ENCODE measurements at regions not wholly inside any gene's neighbourhood (a gene's known extent, or its start where the extent isn't known, plus 50 kb on each side); places are given as distances from the start of the nearest gene placed in this dataset.

DNA sequence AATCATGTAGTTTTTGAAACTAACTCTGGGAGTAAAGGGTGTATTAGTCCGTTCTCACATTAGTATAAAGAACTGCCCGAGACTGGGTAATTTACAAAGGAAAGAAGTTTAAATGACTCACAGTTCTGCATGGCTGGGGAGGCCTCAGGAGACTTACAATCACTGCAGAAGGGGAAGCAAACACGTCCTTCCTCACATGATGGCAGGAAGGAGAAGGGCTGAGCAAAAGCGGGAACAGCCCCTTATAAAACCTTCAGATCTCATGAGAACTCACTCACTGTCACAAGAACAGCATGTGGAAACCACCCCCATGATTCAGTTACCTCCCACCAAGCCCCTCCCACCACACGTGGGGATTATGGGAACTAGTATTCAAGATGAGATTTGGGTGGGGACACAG lies 256.5 kb upstream of the TNRC6C start:
- WGBS (ENCODE audit: insufficient coverage, low coverage, missing lambda C conversion rate) = 0% methylated on average over 4 of the region's 5 CpGs
- FAIRE-seq (no peak), ATAC-seq (no peak), DNase-seq (ENCODE audit: extremely low read depth in 1 of 4, low spot score in 3 of 4) (no peak)
- in situ Hi-C loops (cut with MboI) = no loop called here
- Histone ChIP-seq H3K79me2 (ENCODE audit: control insufficient read depth, insufficient read depth, low read length) (no peaks in the 10 kb centered on the region), H3K4me2 (ENCODE audit: insufficient read depth, low read length) (no peak overlapping the region), H3K9ac (ENCODE audit: insufficient read depth in 1 of 2, low read depth in 2 of 2, low read length in 2 of 2) (no peak overlapping the region), H3K4me3 (no peak overlapping the region), H4K20me1 (replicated peaks; ENCODE audit: control insufficient read depth, insufficient read depth, low read length) (0 out of 2 replicates have a peak, but pooled peaks cover 4% of the 10 kb centered on the region), H3K9me3 (replicated peaks; ENCODE audit: control insufficient read depth, insufficient read depth, low read depth, low read length) (peaks cover 2% of the 10 kb centered on the region; the same call in 1 of the 2 replicates), H3K9me1 (ENCODE audit: control insufficient read depth, insufficient read depth, low read length) (no peaks in the 10 kb centered on the region), H2AFZ (ENCODE audit: low read depth, low read length) (no peak overlapping the region), H3K4me1 (replicated peaks in 1 of 2; ENCODE audit: control insufficient read depth in 2 of 2, insufficient read depth in 2 of 2, low read length in 2 of 2) (no peaks in the 10 kb centered on the region), H3K27me3 (ENCODE audit: control insufficient read depth in 2 of 2, insufficient read depth in 2 of 2, low read length in 2 of 2) (peaks cover 19 to 45% of the 10 kb centered on the region in 2 experiments), H3K27ac (ENCODE audit: extremely low read depth, low read depth, low read length) (no peak overlapping the region), H3K36me3 (ENCODE audit: control insufficient read depth, insufficient read depth, low read length) (no peaks in the 10 kb centered on the region)
- TF ChIP-seq SIN3A (IDR thresholded peaks at IDR 0.05; ENCODE audit: borderline replicate concordance in 2 of 2, control insufficient read depth in 1 of 2, low read depth in 2 of 2, low read length in 2 of 2) = no peak
- no peak for TF ChIP-seq SMC3 (conservative IDR thresholded peaks at IDR 0.05; ENCODE audit: insufficient read depth, low read depth, low read length)
- no peak for TF ChIP-seq CBFA2T3 (IDR thresholded peaks at IDR 0.05)
- TF ChIP-seq PCBP1 (IDR thresholded peaks at IDR 0.05; ENCODE audit: low read depth, low read length, poor library complexity, severe bottlenecking) = no peak
- TF ChIP-seq MTA3 (IDR thresholded peaks at IDR 0.05; ENCODE audit: borderline replicate concordance) = no peak
- no peak for TF ChIP-seq SIRT6 (IDR thresholded peaks at IDR 0.05; ENCODE audit: low read depth, low read length)
- no peak for TF ChIP-seq ZNF77 (CRISPR knock-in tag; IDR thresholded peaks at IDR 0.05)
- TF ChIP-seq TFAM (CRISPR knock-in tag; conservative IDR thresholded peaks at IDR 0.05) = no peak
- no peak for TF ChIP-seq ZNF354B (CRISPR knock-in tag; IDR thresholded peaks at IDR 0.05)
- no peak for TF ChIP-seq GABPA (tag; conservative IDR thresholded peaks at IDR 0.05; ENCODE audit: low read depth)
- TF ChIP-seq MIER1 (IDR thresholded peaks at IDR 0.05; ENCODE audit: low read depth) = no peak
- no peak for TF ChIP-seq FOXJ3 (CRISPR knock-in tag; IDR thresholded peaks at IDR 0.05)
- TF ChIP-seq ZNF444 (CRISPR knock-in tag; IDR thresholded peaks at IDR 0.05) = no peak
- no peak for TF ChIP-seq HSF4 (CRISPR knock-in tag; IDR thresholded peaks at IDR 0.05; ENCODE audit: borderline replicate concordance)
- TF ChIP-seq PYGO2 (tag; IDR thresholded peaks at IDR 0.05) = no peak
- no peak for TF ChIP-seq MECOM (CRISPR knock-in tag; IDR thresholded peaks at IDR 0.05)
- TF ChIP-seq TEAD1 (CRISPR knock-in tag; IDR thresholded peaks at IDR 0.05) = no peak
- no peak for TF ChIP-seq SNIP1 (IDR thresholded peaks at IDR 0.05; ENCODE audit: low read depth)
- TF ChIP-seq NCOA4 (IDR thresholded peaks at IDR 0.05; ENCODE audit: partially characterized antibody) = no peak
- no peak for TF ChIP-seq ESRRB (CRISPR knock-in tag; IDR thresholded peaks at IDR 0.05; ENCODE audit: borderline replicate concordance)
- BruUV-seq (replicated peaks) = no TSS peak
- ChIA-PET POLR2A (no interaction called here), CTCF (ENCODE audit: low intra/inter-chr PET ratio) (no interaction called here)
- intact Hi-C loops (cut with micrococcal nuclease) = no loop called here
